ENCODE measurements at regions not wholly inside any gene's neighbourhood (a gene's known extent, or its start where the extent isn't known, plus 50 kb on each side); places are given as distances from the start of the nearest gene placed in this dataset.

- DNase-seq, result no peak
Measured at GRCh38 chr17:74151551-74152315, 51.7 kb upstream of the RPL38 start.

GRCh38 chr17:74152591-74153455, 50.7 kb upstream of the RPL38 start:
- peak; percentile 36 for DNase-seq

GRCh38 chr17:74153456-74153810, 50.0 kb upstream of the RPL38 start:
- no peak for DNase-seq
